Calu3 (cell line): ENCODE measurements at regions not wholly inside any gene's neighbourhood (a gene's known extent, or its start where the extent isn't known, plus 50 kb on each side); places are given as distances from the start of the nearest gene placed in this dataset.
"Not testable (repeated sequence)": the region's sequence is repeated elsewhere in the genome, so short reads cannot be mapped to it uniquely, and the experiment has no call there.

Source experiments
- BruUV-seq: library from RNA; stranded (reverse); fragments of 400-500 nt; replicated peaks from 2 replicates; lab custom pipeline; 2021; lab: Mats Ljungman, UMichigan
- CTCF ChIA-PET: fragments of 300-600 bp; sonication (Branson Sonifier 250); formaldehyde crosslinking; loops from one replicate; lab custom pipeline; 2022; ENCODE audit warnings: antibody characterized with exemption; lab: Charles Lee
- DNase-seq: peaks from one replicate; pipeline ENCODE4 v3.0.0; 2022
- H3K27ac Mint-ChIP-seq: one replicate; pipeline ENCODE4 v1.8.0; 2022; ENCODE audit warnings: mixed read lengths; ENCODE audit not compliant: unreplicated experiment
- H3K27me3 Mint-ChIP-seq: one replicate; pipeline ENCODE4 v1.8.0; 2022; ENCODE audit warnings: mixed read lengths; ENCODE audit not compliant: unreplicated experiment
- H3K36me3 Mint-ChIP-seq: one replicate; pipeline ENCODE4 v1.8.0; 2022; ENCODE audit warnings: mild to moderate bottlenecking, moderate library complexity, mixed read lengths; ENCODE audit not compliant: insufficient read depth, unreplicated experiment
- H3K4me1 Mint-ChIP-seq: one replicate; pipeline ENCODE4 v1.8.0; 2022; ENCODE audit warnings: mild to moderate bottlenecking, low read depth, mixed read lengths; ENCODE audit not compliant: unreplicated experiment
- H3K4me3 Mint-ChIP-seq: one replicate; pipeline ENCODE4 v1.8.0; 2022; ENCODE audit warnings: mild to moderate bottlenecking, low read depth, moderate library complexity, mixed read lengths; ENCODE audit not compliant: unreplicated experiment
- H3K9me3 Mint-ChIP-seq: one replicate; pipeline ENCODE4 v1.8.0; 2022; ENCODE audit warnings: low read depth, mixed read lengths; ENCODE audit not compliant: unreplicated experiment
- CTCF ChIP-seq: fragments of 200-600 bp; IDR thresholded peaks from one replicate; pipeline ENCODE4 v1.8.0; 2022; ENCODE audit warnings: antibody characterized with exemption; ENCODE audit not compliant: unreplicated experiment
- intact Hi-C: fragments of 100-400 bp; cut with micrococcal nuclease; formaldehyde crosslinking; loops from one replicate; pipeline ENCODE4 v1.10.0; 2022; ENCODE audit not compliant: unreplicated experiment

GRCh38 chr22:48621085-48621484 lies 1206.6 kb downstream of the BRD1 start:
- no peak for DNase-seq
- CTCF ChIA-PET = no interaction called here
- Mint-ChIP-seq H3K4me3 (no peak overlapping the region), H3K4me1 (no peaks in the 10 kb centered on the region), H3K36me3 (no peaks in the 10 kb centered on the region), H3K27me3 (no peaks in the 10 kb centered on the region), H3K9me3 (peaks cover 6% of the 10 kb centered on the region), H3K27ac (no peak overlapping the region)
- BruUV-seq = no TSS peak
- no peak for TF ChIP-seq CTCF
- intact Hi-C loops = no loop called here

- H3K36me3 Mint-ChIP-seq, H3K4me1 Mint-ChIP-seq, CTCF ChIA-PET, BruUV-seq, intact Hi-C loops, DNase-seq, H3K27me3 Mint-ChIP-seq, H3K4me3 Mint-ChIP-seq, H3K9me3 Mint-ChIP-seq, H3K27ac Mint-ChIP-seq: not testable (repeated sequence)
Measured at GRCh38 chr22:48620460-48620859, 1207.2 kb downstream of the BRD1 start.

GRCh38 chr22:48619721-48620120 lies 1208.0 kb downstream of the BRD1 start:
- CTCF ChIA-PET = no interaction called here
- no TSS peak for BruUV-seq
- intact Hi-C loops = no loop called here
- TF ChIP-seq CTCF = no peak
- Mint-ChIP-seq H3K36me3 (no peaks in the 10 kb centered on the region), H3K27ac (no peak overlapping the region), H3K9me3 (peaks cover 8% of the 10 kb centered on the region), H3K4me1 (no peaks in the 10 kb centered on the region), H3K4me3 (no peak overlapping the region), H3K27me3 (no peaks in the 10 kb centered on the region)
- DNase-seq = no peak

GRCh38 chr22:48618326-48618725 lies 1209.3 kb downstream of the BRD1 start:
- Mint-ChIP-seq H3K9me3 (peaks cover 10% of the 10 kb centered on the region), H3K27ac (no peak overlapping the region), H3K4me1 (no peaks in the 10 kb centered on the region), H3K36me3 (peaks cover 4% of the 10 kb centered on the region), H3K4me3 (no peak overlapping the region), H3K27me3 (no peaks in the 10 kb centered on the region)
- CTCF ChIA-PET = no interaction called here
- intact Hi-C loops = no loop called here
- no TSS peak for BruUV-seq
- no peak for DNase-seq
- TF ChIP-seq CTCF = no peak

- Mint-ChIP-seq H3K27ac (no peak overlapping the region), H3K4me3 (no peak overlapping the region), H3K4me1 (no peaks in the 10 kb centered on the region), H3K36me3 (peaks cover 4% of the 10 kb centered on the region), H3K27me3 (no peaks in the 10 kb centered on the region), H3K9me3 (peaks cover 17% of the 10 kb centered on the region)
- BruUV-seq = no TSS peak
- intact Hi-C loops = no loop called here
- CTCF ChIA-PET = interaction anchor here (0.7 kb wide), 1 partner anchor 80 kb away, joined by 3 read pairs; no protein-coding TSS in a partner anchor
- TF ChIP-seq CTCF = no peak
- no peak for DNase-seq
Measured at GRCh38 chr22:48616656-48617055, 1211.0 kb downstream of the BRD1 start.
